HG03442 (cell line): ENCODE measurements at regions not wholly inside any gene's neighbourhood (a gene's known extent, or its start where the extent isn't known, plus 50 kb on each side); places are given as distances from the start of the nearest gene placed in this dataset.

Experiments used
- ATAC-seq: cut with Tn5 transposase; IDR thresholded peaks from one replicate; pipeline ENCODE4 v1.9.1; 2021; ENCODE audit warnings: mild to moderate bottlenecking, moderate library complexity; ENCODE audit not compliant: unreplicated experiment

DNA sequence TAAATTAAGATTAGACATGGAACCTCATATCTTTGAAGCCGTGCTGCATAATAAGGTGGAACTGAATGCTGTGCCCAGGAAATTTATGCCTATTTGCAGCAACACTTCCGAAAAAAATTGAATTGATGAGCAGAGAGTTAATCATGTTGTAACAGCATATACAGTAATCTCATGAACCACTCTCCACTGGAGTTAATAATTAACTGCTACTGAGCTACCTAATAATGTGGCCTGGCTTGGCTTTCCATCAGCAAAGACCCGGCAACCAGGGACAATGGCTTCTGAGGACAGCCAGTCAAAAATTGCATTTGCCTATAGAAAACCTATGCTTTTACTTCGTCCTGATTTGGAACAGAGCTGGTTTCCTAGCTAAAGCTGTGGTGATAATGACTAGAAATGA is 63.8 kb upstream of the GATB start:
- ATAC-seq: no peak

DNA sequence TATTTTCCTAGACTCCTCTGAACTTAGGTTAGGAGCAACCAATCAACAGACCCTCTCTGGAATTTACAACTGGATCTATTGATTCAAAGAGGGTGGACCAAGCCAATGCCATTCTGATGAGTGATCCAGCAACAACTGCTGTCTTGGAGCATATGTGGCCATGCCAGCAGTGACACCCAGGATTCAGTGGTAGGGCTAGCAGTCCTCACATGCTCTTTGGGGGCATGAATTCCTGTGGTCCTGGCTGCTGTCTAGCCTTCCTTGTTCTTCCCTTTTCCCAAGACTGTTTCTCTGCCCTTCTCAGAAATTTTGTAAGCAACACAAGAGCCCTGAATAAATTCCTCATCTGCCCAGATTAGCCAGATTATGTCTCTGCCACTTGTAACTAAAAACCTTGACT is 61.5 kb upstream of the GATB start:
- no peak for ATAC-seq

DNA sequence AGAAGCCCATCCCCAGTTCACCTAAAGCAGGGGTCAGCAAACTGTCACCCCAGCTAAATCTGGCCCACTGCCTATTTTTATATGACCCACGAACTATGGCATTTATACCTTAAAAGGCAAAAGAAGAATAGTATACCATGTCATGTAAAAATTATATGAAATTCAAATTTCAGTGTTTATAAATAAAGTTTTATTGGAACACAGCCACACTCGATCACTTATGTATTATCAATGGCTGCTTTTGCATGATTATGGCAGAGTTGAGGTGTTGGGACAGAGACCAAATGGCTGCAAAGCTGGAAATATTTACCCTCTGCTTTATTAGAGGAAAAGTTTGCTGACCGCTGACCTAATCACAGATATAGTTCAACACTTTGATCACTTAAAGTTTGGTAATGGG is 59.2 kb upstream of the GATB start:
- ATAC-seq: no peak

DNA sequence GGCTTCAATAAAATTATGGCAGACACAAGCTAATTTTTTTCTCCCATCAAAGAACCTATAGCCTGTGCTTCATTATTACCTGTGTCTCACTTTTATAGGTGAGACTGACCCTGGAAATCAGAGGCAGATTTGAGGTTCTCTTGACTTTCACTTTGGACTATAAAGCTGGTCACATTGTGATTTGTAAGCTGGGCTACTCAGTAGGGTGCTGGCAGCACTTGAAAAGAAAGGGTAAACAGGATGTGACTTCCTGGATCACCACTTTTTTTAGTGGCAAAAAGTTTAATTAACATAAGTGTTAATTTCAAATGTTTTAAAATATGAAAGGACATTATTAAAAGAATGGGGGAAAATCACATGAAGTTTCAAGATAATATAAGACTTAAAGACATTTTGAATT is 50.6 kb upstream of the GATB start:
- ATAC-seq: no peak
